ENCODE measurements at regions not wholly inside any gene's neighbourhood (a gene's known extent, or its start where the extent isn't known, plus 50 kb on each side); places are given as distances from the start of the nearest gene placed in this dataset.

- ChIA-PET CTCF (interaction anchor here (0.6 to 1.4 kb wide), 6 partner anchors 18 to 641 kb away, joined by 3 to 4 read pairs (median 3); no protein-coding TSS in a partner anchor), POLR2A (interaction anchor here (0.9 to 1.5 kb wide), 4 partner anchors 28 to 498 kb away, joined by 3 to 4 read pairs (median 4); no protein-coding TSS in a partner anchor)
- Histone ChIP-seq H3K4me3 (ENCODE audit: low read length) (peak overlapping the region; percentile 16), H3K27ac (ENCODE audit: low read depth, low read length) (no peak overlapping the region), H3K36me3 (ENCODE audit: control insufficient read depth in 2 of 3, insufficient read depth in 3 of 3, low read length in 3 of 3) (no peaks in the 10 kb centered on the region), H3K9me3 (ENCODE audit: control insufficient read depth in 2 of 3, low read length in 3 of 3) (no peaks in the 10 kb centered on the region), H3K27me3 (ENCODE audit: control insufficient read depth in 2 of 2, insufficient read depth in 2 of 2, low read length in 2 of 2) (no peaks in the 10 kb centered on the region), H3K4me1 (ENCODE audit: control insufficient read depth in 2 of 2, insufficient read depth in 2 of 2, low read length in 2 of 2) (peaks cover 30 to 34% of the 10 kb centered on the region in 2 donors)
- Mint-ChIP-seq H3K4me3 (peak overlapping the region in 8 of 10 donors; percentile 42 to 76 (median 52)), H3K27ac (peak overlapping the region in 7 of 9 donors; percentile 35 to 88 (median 65)), H3K27me3 (no peaks in the 10 kb centered on the region), H3K36me3 (peaks cover 0 to 14% (median under 1%) of the 10 kb centered on the region in 5 donors), H3K4me1 (peaks cover 30 to 45% (median 36%) of the 10 kb centered on the region in 7 donors), H3K9me3 (peaks cover 0 to 12% (median 6%) of the 10 kb centered on the region in 11 donors)
- intact Hi-C loops (cut with micrococcal nuclease) = loop anchor here in 1 of 2 donors (5.0 to 10.0 kb wide), 2 partner anchors 314 to 567 kb away; no protein-coding TSS in a partner anchor
- peak in 3 of 9 donors; percentile 4 to 22 (median 16) for DNase-seq
- ATAC-seq = peak; percentile 77
Measured at GRCh38 chr11:128190312-128190711, 397.0 kb downstream of the ETS1 start.

GRCh38 chr11:128189823-128190222 is 397.5 kb downstream of the ETS1 start:
- Histone ChIP-seq H3K27me3 (ENCODE audit: control insufficient read depth in 2 of 2, insufficient read depth in 2 of 2, low read length in 2 of 2) (no peaks in the 10 kb centered on the region), H3K4me3 (ENCODE audit: low read length) (peak overlapping the region; percentile 16), H3K4me1 (ENCODE audit: control insufficient read depth in 2 of 2, insufficient read depth in 2 of 2, low read length in 2 of 2) (peaks cover 25 to 31% of the 10 kb centered on the region in 2 donors), H3K36me3 (ENCODE audit: control insufficient read depth in 2 of 3, insufficient read depth in 3 of 3, low read length in 3 of 3) (no peaks in the 10 kb centered on the region), H3K9me3 (ENCODE audit: control insufficient read depth in 2 of 3, low read length in 3 of 3) (peaks cover 0 to 1% (median 0%) of the 10 kb centered on the region in 3 experiments), H3K27ac (ENCODE audit: low read depth, low read length) (no peak overlapping the region)
- H3K4me1 Mint-ChIP-seq = peaks cover 26 to 40% (median 31%) of the 10 kb centered on the region in 7 donors
- H3K27ac Mint-ChIP-seq = peak overlapping the region in 8 of 9 donors; percentile 4 to 88 (median 64)
- intact Hi-C loops (cut with micrococcal nuclease) = loop anchor here in 1 of 2 donors (5.0 to 10.0 kb wide), 2 partner anchors 315 to 567 kb away; no protein-coding TSS in a partner anchor
- ChIA-PET CTCF (interaction anchor here (0.6 to 1.4 kb wide), 5 partner anchors 18 to 153 kb away, joined by 3 to 4 read pairs (median 3); no protein-coding TSS in a partner anchor), POLR2A (interaction anchor here (0.8 to 1.0 kb wide), 4 partner anchors 28 to 498 kb away, joined by 3 to 4 read pairs (median 4); no protein-coding TSS in a partner anchor)
- DNase-seq = no peak
- H3K9me3 Mint-ChIP-seq = peaks cover 0 to 17% (median 9%) of the 10 kb centered on the region in 11 donors
- H3K27me3 Mint-ChIP-seq = no peaks in the 10 kb centered on the region
- H3K4me3 Mint-ChIP-seq = peak overlapping the region in 8 of 10 donors; percentile 42 to 76 (median 52)
- peaks cover 0 to 19% (median 5%) of the 10 kb centered on the region in 5 donors for H3K36me3 Mint-ChIP-seq
- peak; percentile 24 for ATAC-seq

- H3K36me3 Mint-ChIP-seq = peaks cover 0 to 27% (median 5%) of the 10 kb centered on the region in 5 donors
- peaks cover 17 to 27% (median 18%) of the 10 kb centered on the region in 7 donors for H3K4me1 Mint-ChIP-seq
- ChIA-PET POLR2A (interaction anchor here (0.6 kb wide), 1 partner anchor 26 kb away, joined by 3 read pairs; no protein-coding TSS in a partner anchor), CTCF (no interaction called here)
- peaks cover 13 to 18% of the 10 kb centered on the region in 2 donors for H3K4me1 ChIP-seq (ENCODE audit: control insufficient read depth in 2 of 2, insufficient read depth in 2 of 2, low read length in 2 of 2)
- no peak overlapping the region for H3K4me3 ChIP-seq (ENCODE audit: low read length)
- peaks cover 0 to 3% (median 0%) of the 10 kb centered on the region in 3 experiments for H3K9me3 ChIP-seq (ENCODE audit: control insufficient read depth in 2 of 3, low read length in 3 of 3)
- H3K27ac Mint-ChIP-seq = peak overlapping the region in 1 of 9 donors; percentile 55
- no peaks in the 10 kb centered on the region for H3K27me3 ChIP-seq (ENCODE audit: control insufficient read depth in 2 of 2, insufficient read depth in 2 of 2, low read length in 2 of 2)
- peaks cover 5 to 25% (median 9%) of the 10 kb centered on the region in 11 donors for H3K9me3 Mint-ChIP-seq
- no peaks in the 10 kb centered on the region for H3K27me3 Mint-ChIP-seq
- ATAC-seq (no peak), DNase-seq (no peak)
- intact Hi-C loops (cut with micrococcal nuclease) = no loop called here
- H3K4me3 Mint-ChIP-seq = no peak overlapping the region
- no peak overlapping the region for H3K27ac ChIP-seq (ENCODE audit: low read depth, low read length)
- no peaks in the 10 kb centered on the region for H3K36me3 ChIP-seq (ENCODE audit: control insufficient read depth in 2 of 3, insufficient read depth in 3 of 3, low read length in 3 of 3)
Measured at GRCh38 chr11:128188346-128189004, 398.9 kb downstream of the ETS1 start.

DNA sequence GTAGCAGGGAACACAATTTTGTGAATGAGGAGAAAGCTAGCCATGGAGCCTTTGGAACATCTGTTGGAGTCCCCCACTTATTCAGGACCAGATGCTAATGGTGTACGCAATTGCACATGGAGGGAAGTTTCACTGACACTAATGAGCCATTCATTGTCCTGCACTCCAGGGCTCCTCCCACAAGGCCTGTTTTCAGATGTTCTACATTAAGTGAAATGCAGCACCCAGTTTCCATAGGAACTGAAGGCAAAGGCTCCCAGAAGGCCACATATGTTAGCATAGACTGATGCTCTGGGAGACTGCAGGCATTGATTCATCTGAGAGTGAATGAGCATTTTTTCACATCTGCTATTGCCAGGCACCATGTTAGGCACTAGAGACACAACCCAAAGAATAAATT is 399.5 kb downstream of the ETS1 start:
- Histone ChIP-seq H3K4me3 (ENCODE audit: low read length) (no peak overlapping the region), H3K27ac (ENCODE audit: low read depth, low read length) (no peak overlapping the region), H3K4me1 (ENCODE audit: control insufficient read depth in 2 of 2, insufficient read depth in 2 of 2, low read length in 2 of 2) (peaks cover 13 to 14% of the 10 kb centered on the region in 2 donors), H3K27me3 (ENCODE audit: control insufficient read depth in 2 of 2, insufficient read depth in 2 of 2, low read length in 2 of 2) (no peaks in the 10 kb centered on the region), H3K9me3 (ENCODE audit: control insufficient read depth in 2 of 3, low read length in 3 of 3) (peaks cover 0 to 3% (median 0%) of the 10 kb centered on the region in 3 experiments), H3K36me3 (ENCODE audit: control insufficient read depth in 2 of 3, insufficient read depth in 3 of 3, low read length in 3 of 3) (no peaks in the 10 kb centered on the region)
- Mint-ChIP-seq H3K9me3 (peaks cover 5 to 27% (median 9%) of the 10 kb centered on the region in 11 donors), H3K36me3 (peaks cover 0 to 28% (median 5%) of the 10 kb centered on the region in 5 donors), H3K27ac (peak overlapping the region in 1 of 9 donors; percentile 55), H3K4me3 (no peak overlapping the region), H3K4me1 (peaks cover 15 to 26% (median 16%) of the 10 kb centered on the region in 7 donors), H3K27me3 (no peaks in the 10 kb centered on the region)
- ATAC-seq = no peak
- POLR2A ChIA-PET = no interaction called here
- CTCF ChIA-PET = no interaction called here
- intact Hi-C loops (cut with micrococcal nuclease) = no loop called here
- no peak for DNase-seq

DNA sequence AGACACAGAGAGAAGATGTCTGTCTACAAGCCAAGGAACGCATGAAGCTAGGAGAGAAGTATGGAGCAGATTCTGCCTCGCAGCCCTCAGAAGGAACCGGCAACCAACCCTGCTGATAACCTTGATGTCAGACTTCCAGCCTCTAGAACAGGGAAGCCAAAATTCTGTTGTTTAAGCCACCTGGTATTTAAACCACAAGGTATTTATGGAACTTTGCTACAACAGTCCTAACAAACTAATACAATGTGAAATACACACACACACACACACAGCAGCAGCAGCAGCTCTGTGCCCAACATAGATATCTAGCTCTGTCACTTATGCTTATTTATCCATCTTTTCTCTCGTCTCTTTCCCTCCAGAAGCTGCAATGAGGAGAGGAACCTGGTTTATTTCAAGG is 400.0 kb downstream of the ETS1 start:
- H3K4me1 ChIP-seq (ENCODE audit: control insufficient read depth in 2 of 2, insufficient read depth in 2 of 2, low read length in 2 of 2) = peaks cover 13 to 14% of the 10 kb centered on the region in 2 donors
- Mint-ChIP-seq H3K27me3 (no peaks in the 10 kb centered on the region), H3K4me3 (no peak overlapping the region), H3K4me1 (peaks cover 15 to 26% (median 16%) of the 10 kb centered on the region in 7 donors), H3K36me3 (peaks cover 0 to 28% (median 5%) of the 10 kb centered on the region in 5 donors), H3K27ac (no peak overlapping the region), H3K9me3 (peaks cover 5 to 27% (median 9%) of the 10 kb centered on the region in 11 donors)
- CTCF ChIA-PET = interaction anchor here (0.8 kb wide), 1 partner anchor 443 kb away, joined by 3 read pairs; no protein-coding TSS in a partner anchor
- DNase-seq = no peak
- H3K4me3 ChIP-seq (ENCODE audit: low read length) = no peak overlapping the region
- H3K9me3 ChIP-seq (ENCODE audit: control insufficient read depth in 2 of 3, low read length in 3 of 3) = peaks cover 0 to 3% (median 0%) of the 10 kb centered on the region in 3 experiments
- H3K27me3 ChIP-seq (ENCODE audit: control insufficient read depth in 2 of 2, insufficient read depth in 2 of 2, low read length in 2 of 2) = no peaks in the 10 kb centered on the region
- no peak overlapping the region for H3K27ac ChIP-seq (ENCODE audit: low read depth, low read length)
- intact Hi-C loops (cut with micrococcal nuclease) = no loop called here
- POLR2A ChIA-PET = no interaction called here
- no peak for ATAC-seq
- no peaks in the 10 kb centered on the region for H3K36me3 ChIP-seq (ENCODE audit: control insufficient read depth in 2 of 3, insufficient read depth in 3 of 3, low read length in 3 of 3)

DNA sequence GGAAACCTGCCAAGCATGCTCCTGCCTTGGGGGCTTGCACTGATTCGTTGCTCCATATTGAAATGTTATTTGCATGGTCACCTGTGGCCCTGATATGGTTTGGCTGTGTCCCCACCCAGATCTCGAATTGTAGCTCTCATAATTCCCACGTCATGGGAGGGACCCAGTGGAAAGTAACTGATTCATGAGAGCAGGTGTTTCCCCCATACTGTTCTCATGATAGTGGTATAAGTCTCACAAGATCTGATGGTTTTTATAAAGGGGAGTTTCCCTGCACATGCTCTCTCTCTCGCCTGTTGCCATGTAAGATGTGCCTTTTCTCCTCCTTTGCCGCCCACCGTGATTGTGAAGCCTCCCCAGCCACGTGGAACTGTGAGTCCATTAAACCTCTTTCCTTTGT is 402.4 kb downstream of the ETS1 start:
- Histone ChIP-seq H3K9me3 (ENCODE audit: control insufficient read depth in 2 of 3, low read length in 3 of 3) (peaks cover 0 to 3% (median 0%) of the 10 kb centered on the region in 3 experiments), H3K36me3 (ENCODE audit: control insufficient read depth in 2 of 3, insufficient read depth in 3 of 3, low read length in 3 of 3) (no peaks in the 10 kb centered on the region), H3K4me3 (ENCODE audit: low read length) (no peak overlapping the region), H3K27me3 (ENCODE audit: control insufficient read depth in 2 of 2, insufficient read depth in 2 of 2, low read length in 2 of 2) (no peaks in the 10 kb centered on the region), H3K27ac (ENCODE audit: low read depth, low read length) (no peak overlapping the region), H3K4me1 (ENCODE audit: control insufficient read depth in 2 of 2, insufficient read depth in 2 of 2, low read length in 2 of 2) (peaks cover 0 to 3% of the 10 kb centered on the region in 2 donors)
- no peak for DNase-seq
- ATAC-seq = no peak
- H3K9me3 Mint-ChIP-seq = peaks cover 5 to 27% (median 9%) of the 10 kb centered on the region in 11 donors
- no peak overlapping the region for H3K27ac Mint-ChIP-seq
- intact Hi-C loops (cut with micrococcal nuclease) = no loop called here
- H3K27me3 Mint-ChIP-seq = peaks cover 0 to 4% (median 0%) of the 10 kb centered on the region in 5 donors
- peaks cover 3 to 10% (median 6%) of the 10 kb centered on the region in 7 donors for H3K4me1 Mint-ChIP-seq
- POLR2A ChIA-PET = no interaction called here
- peaks cover 0 to 28% (median 5%) of the 10 kb centered on the region in 5 donors for H3K36me3 Mint-ChIP-seq
- no peak overlapping the region for H3K4me3 Mint-ChIP-seq
- CTCF ChIA-PET = interaction anchor here (1.0 kb wide), 1 partner anchor 444 kb away, joined by 4 read pairs; no protein-coding TSS in a partner anchor

All from naive thymus-derived CD4-positive, alpha-beta T cell (primary cell).